HEK293 (cell line): ENCODE measurements at regions not wholly inside any gene's neighbourhood (a gene's known extent, or its start where the extent isn't known, plus 50 kb on each side); places are given as distances from the start of the nearest gene placed in this dataset.

ENCODE experiments used
- CTCF ChIA-PET: fragments of 350-600 bp; formaldehyde crosslinking; extraction: SDS; loops from one replicate; lab custom pipeline; 2021; ENCODE audit warnings: antibody characterized with exemption; lab: Yijun Ruan, JAX
- POLR2A ChIA-PET: fragments of 300-600 bp; formaldehyde crosslinking; extraction: SDS; loops from one replicate; lab custom pipeline; 2020; ENCODE audit warnings: antibody characterized with exemption, inconsistent platforms; lab: Yijun Ruan, JAX
- H3K27ac ChIP-seq: fragments of 200-500 bp; sonication (Bioruptor generic); 2 replicates; pipeline ENCODE4 v1.5.1; 2014; ENCODE audit warnings: low read depth, low read length, control low read depth, inconsistent platforms; ENCODE audit errors: extremely low read depth
- H3K36me3 ChIP-seq, 2 experiments: fragments of 200-500 bp in 1 of 2; sonication (Bioruptor generic) in 1 of 2; 1 replicate in 1 of 2; 2 replicates in 1 of 2; pipeline ENCODE4 v1.5.1; 2014 to 2017; ENCODE audit warnings: inconsistent platforms in 2 of 2, low read length in 2 of 2; ENCODE audit not compliant: control insufficient read depth in 2 of 2, insufficient read depth in 1 of 2
- H3K4me1 ChIP-seq: fragments of 200-500 bp; sonication (Bioruptor generic); 2 replicates; pipeline ENCODE4 v1.5.1; 2014; ENCODE audit warnings: mild to moderate bottlenecking, low read length, inconsistent platforms; ENCODE audit not compliant: control insufficient read depth, insufficient read depth
- H3K4me3 ChIP-seq: 2 replicates; pipeline ENCODE4 v1.5.1; 2011; ENCODE audit warnings: low read depth, mild to moderate bottlenecking, control low read depth, low read length, moderate library complexity
- H3K9me3 ChIP-seq: fragments of 200-500 bp; sonication (Bioruptor generic); 2 replicates; pipeline ENCODE4 v1.5.1; 2014; ENCODE audit warnings: low read depth, low read length, inconsistent platforms; ENCODE audit not compliant: control insufficient read depth, insufficient read depth
- PRDM4 ChIP-seq: fragments of 450-650 bp; formaldehyde crosslinking; IDR thresholded peaks from 2 replicates; pipeline ENCODE4 v1.5.1; 2017; ENCODE audit warnings: missing biosample characterization, missing genetic modification characterization
- REPIN1 ChIP-seq: fragments of 450-650 bp; formaldehyde crosslinking; IDR thresholded peaks from 2 replicates; pipeline ENCODE4 v1.5.1; 2017; ENCODE audit warnings: missing biosample characterization, missing genetic modification characterization, low read depth
- TSHZ1 ChIP-seq: fragments of 450-650 bp; formaldehyde crosslinking; IDR thresholded peaks from 2 replicates; pipeline ENCODE4 v1.5.1; 2016; ENCODE audit warnings: missing biosample characterization, missing genetic modification characterization, borderline replicate concordance
- YY2 ChIP-seq: fragments of 450-650 bp; formaldehyde crosslinking; IDR thresholded peaks from 2 replicates; pipeline ENCODE4 v1.5.1; 2016; ENCODE audit warnings: missing biosample characterization, missing genetic modification characterization
- ZFP37 ChIP-seq: fragments of 450-650 bp; formaldehyde crosslinking; IDR thresholded peaks from 2 replicates; pipeline ENCODE4 v1.5.1; 2016; ENCODE audit warnings: missing biosample characterization, missing genetic modification characterization
- ZNF112 ChIP-seq: fragments of 450-650 bp; formaldehyde crosslinking; IDR thresholded peaks from 2 replicates; pipeline ENCODE4 v1.5.0; 2017; ENCODE audit warnings: missing biosample characterization, missing genetic modification characterization
- ZNF146 ChIP-seq: fragments of 450-650 bp; formaldehyde crosslinking; IDR thresholded peaks from 2 replicates; pipeline ENCODE4 v1.5.1; 2016; ENCODE audit warnings: missing biosample characterization, missing genetic modification characterization
- ZNF223 ChIP-seq: fragments of 450-650 bp; formaldehyde crosslinking; IDR thresholded peaks from 2 replicates; pipeline ENCODE4 v1.5.1; 2016; ENCODE audit warnings: missing biosample characterization, missing genetic modification characterization
- ZNF302 ChIP-seq: fragments of 450-650 bp; formaldehyde crosslinking; IDR thresholded peaks from 2 replicates; pipeline ENCODE4 v1.5.1; 2016; ENCODE audit warnings: missing biosample characterization, missing genetic modification characterization, low read depth
- ZNF324 ChIP-seq: fragments of 450-650 bp; formaldehyde crosslinking; IDR thresholded peaks from 2 replicates; pipeline ENCODE4 v1.5.1; 2016; ENCODE audit warnings: missing biosample characterization, missing genetic modification characterization
- ZNF391 ChIP-seq: fragments of 450-650 bp; formaldehyde crosslinking; IDR thresholded peaks from 2 replicates; pipeline ENCODE4 v1.5.1; 2016; ENCODE audit warnings: low read depth, missing biosample characterization, missing genetic modification characterization, borderline replicate concordance
- ZNF473 ChIP-seq: fragments of 450-650 bp; formaldehyde crosslinking; IDR thresholded peaks from 2 replicates; pipeline ENCODE4 v1.5.1; 2017; ENCODE audit warnings: missing biosample characterization, missing genetic modification characterization
- ZNF596 ChIP-seq: fragments of 450-650 bp; IDR thresholded peaks from 2 replicates; pipeline ENCODE4 v1.5.0; 2018; ENCODE audit warnings: missing biosample characterization, mild to moderate bottlenecking, missing genetic modification characterization, moderate library complexity
- ZNF654 ChIP-seq: fragments of 450-650 bp; formaldehyde crosslinking; IDR thresholded peaks from 2 replicates; pipeline ENCODE4 v1.5.1; 2016; ENCODE audit warnings: low read depth, missing biosample characterization, missing genetic modification characterization
- ZNF670 ChIP-seq: fragments of 450-650 bp; formaldehyde crosslinking; IDR thresholded peaks from 2 replicates; pipeline ENCODE4 v1.5.1; 2016; ENCODE audit warnings: missing biosample characterization, missing genetic modification characterization, low read depth
- ZNF76 ChIP-seq: fragments of 450-650 bp; formaldehyde crosslinking; IDR thresholded peaks from 2 replicates; pipeline ENCODE4; 2016; ENCODE audit warnings: low read depth, missing biosample characterization, missing genetic modification characterization, borderline replicate concordance
- TF ChIP-seq, protein P1 (sequence below): fragments of 450-650 bp; formaldehyde crosslinking; IDR thresholded peaks from 2 replicates; pipeline ENCODE4 v1.5.1; 2016; ENCODE audit warnings: missing biosample characterization, missing genetic modification characterization
- TF ChIP-seq, protein P2 (sequence below): IDR thresholded peaks from 2 replicates; pipeline ENCODE4 v1.6.1; 2011; ENCODE audit warnings: mild to moderate bottlenecking, low read depth, low read length, borderline replicate concordance
- TF ChIP-seq, protein P3 (sequence below): fragments of 450-650 bp; formaldehyde crosslinking; IDR thresholded peaks from 2 replicates; pipeline ENCODE4 v1.5.1; 2016; ENCODE audit warnings: missing biosample characterization, missing genetic modification characterization

DNA sequence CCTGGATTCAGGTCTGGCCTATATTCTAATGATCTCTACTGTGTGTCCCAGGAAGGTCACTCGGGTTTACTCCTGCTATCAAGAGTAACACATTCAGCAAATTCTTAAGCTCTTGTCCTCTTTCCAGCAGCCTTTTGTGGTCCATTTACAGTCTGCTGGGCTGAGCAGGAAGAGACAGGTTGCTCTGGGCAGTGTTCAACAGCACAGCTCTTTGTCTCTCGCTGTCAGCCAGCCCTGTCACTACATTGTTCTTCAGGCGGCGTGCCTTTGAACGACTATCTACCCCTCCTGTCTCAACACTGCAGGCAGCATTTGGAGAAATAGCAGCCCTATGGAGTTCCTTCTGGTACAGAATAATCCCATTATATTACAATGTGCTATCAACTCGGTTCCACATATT is 192.2 kb upstream of the TBX20 start:
- Histone ChIP-seq H3K4me3 (no peak overlapping the region), H3K4me1 (no peaks in the 10 kb centered on the region), H3K9me3 (no peaks in the 10 kb centered on the region), H3K27ac (no peak overlapping the region), H3K36me3 (no peaks in the 10 kb centered on the region)
- ChIA-PET POLR2A (no interaction called here), CTCF (interaction anchor here (1.3 kb wide), 1 partner anchor 8 kb away, joined by 3 read pairs; no protein-coding TSS in a partner anchor)
- TF ChIP-seq PRDM4 = no peak
- TF ChIP-seq, protein P1, sequence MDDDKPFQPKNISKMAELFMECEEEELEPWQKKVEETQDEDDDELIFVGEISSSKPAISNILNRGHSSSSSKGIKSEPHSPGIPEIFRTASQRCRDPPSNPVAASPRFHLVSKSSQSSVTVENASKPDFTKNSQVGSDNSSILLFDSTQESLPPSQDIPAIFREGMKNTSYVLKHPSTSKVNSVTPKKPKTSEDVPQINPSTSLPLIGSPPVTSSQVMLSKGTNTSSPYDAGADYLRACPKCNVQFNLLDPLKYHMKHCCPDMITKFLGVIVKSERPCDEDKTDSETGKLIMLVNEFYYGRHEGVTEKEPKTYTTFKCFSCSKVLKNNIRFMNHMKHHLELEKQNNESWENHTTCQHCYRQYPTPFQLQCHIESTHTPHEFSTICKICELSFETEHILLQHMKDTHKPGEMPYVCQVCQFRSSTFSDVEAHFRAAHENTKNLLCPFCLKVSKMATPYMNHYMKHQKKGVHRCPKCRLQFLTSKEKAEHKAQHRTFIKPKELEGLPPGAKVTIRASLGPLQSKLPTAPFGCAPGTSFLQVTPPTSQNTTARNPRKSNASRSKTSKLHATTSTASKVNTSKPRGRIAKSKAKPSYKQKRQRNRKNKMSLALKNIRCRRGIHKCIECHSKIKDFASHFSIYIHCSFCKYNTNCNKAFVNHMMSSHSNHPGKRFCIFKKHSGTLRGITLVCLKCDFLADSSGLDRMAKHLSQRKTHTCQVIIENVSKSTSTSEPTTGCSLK (tag by site-specific recombination) = no peak
- no peak for TF ChIP-seq ZNF112 (tag by site-specific recombination)
- TF ChIP-seq TSHZ1 (tag by site-specific recombination) = no peak
- no peak for TF ChIP-seq ZNF654 (tag by site-specific recombination)
- TF ChIP-seq, protein P2, sequence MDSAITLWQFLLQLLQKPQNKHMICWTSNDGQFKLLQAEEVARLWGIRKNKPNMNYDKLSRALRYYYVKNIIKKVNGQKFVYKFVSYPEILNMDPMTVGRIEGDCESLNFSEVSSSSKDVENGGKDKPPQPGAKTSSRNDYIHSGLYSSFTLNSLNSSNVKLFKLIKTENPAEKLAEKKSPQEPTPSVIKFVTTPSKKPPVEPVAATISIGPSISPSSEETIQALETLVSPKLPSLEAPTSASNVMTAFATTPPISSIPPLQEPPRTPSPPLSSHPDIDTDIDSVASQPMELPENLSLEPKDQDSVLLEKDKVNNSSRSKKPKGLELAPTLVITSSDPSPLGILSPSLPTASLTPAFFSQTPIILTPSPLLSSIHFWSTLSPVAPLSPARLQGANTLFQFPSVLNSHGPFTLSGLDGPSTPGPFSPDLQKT = no peak
- TF ChIP-seq ZNF391 (tag by site-specific recombination) = no peak
- no peak for TF ChIP-seq REPIN1 (tag by site-specific recombination)
- no peak for TF ChIP-seq ZNF76 (tag by site-specific recombination)
- TF ChIP-seq, protein P3, sequence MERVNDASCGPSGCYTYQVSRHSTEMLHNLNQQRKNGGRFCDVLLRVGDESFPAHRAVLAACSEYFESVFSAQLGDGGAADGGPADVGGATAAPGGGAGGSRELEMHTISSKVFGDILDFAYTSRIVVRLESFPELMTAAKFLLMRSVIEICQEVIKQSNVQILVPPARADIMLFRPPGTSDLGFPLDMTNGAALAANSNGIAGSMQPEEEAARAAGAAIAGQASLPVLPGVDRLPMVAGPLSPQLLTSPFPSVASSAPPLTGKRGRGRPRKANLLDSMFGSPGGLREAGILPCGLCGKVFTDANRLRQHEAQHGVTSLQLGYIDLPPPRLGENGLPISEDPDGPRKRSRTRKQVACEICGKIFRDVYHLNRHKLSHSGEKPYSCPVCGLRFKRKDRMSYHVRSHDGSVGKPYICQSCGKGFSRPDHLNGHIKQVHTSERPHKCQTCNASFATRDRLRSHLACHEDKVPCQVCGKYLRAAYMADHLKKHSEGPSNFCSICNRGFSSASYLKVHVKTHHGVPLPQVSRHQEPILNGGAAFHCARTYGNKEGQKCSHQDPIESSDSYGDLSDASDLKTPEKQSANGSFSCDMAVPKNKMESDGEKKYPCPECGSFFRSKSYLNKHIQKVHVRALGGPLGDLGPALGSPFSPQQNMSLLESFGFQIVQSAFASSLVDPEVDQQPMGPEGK (tag by site-specific recombination) = no peak

- no peaks in the 10 kb centered on the region for H3K36me3 ChIP-seq
- H3K27ac ChIP-seq = no peak overlapping the region
- ChIA-PET CTCF (interaction anchor here (0.7 kb wide), 1 partner anchor 10 kb away, joined by 3 read pairs; no protein-coding TSS in a partner anchor), POLR2A (no interaction called here)
- no peaks in the 10 kb centered on the region for H3K4me1 ChIP-seq
- no peaks in the 10 kb centered on the region for H3K9me3 ChIP-seq
- no peak for TF ChIP-seq ZNF223 (tag by site-specific recombination)
- no peak for TF ChIP-seq ZNF324 (tag by site-specific recombination)
- TF ChIP-seq ZFP37 (tag by site-specific recombination) = no peak
- TF ChIP-seq ZNF596 (tag by site-specific recombination) = no peak
- TF ChIP-seq ZNF146 (tag by site-specific recombination) = no peak
- TF ChIP-seq ZNF302 (tag by site-specific recombination) = no peak
- TF ChIP-seq ZNF473 (tag by site-specific recombination) = no peak
- no peak for TF ChIP-seq ZNF670 (tag by site-specific recombination)
- no peak for TF ChIP-seq ZNF112 (tag by site-specific recombination)
- TF ChIP-seq YY2 (tag by site-specific recombination) = no peak
- H3K4me3 ChIP-seq = no peak overlapping the region
Observed at GRCh38 chr7:35437619-35438275, 183.8 kb upstream of the TBX20 start.
